ENCODE measurements at regions not wholly inside any gene's neighbourhood (a gene's known extent, or its start where the extent isn't known, plus 50 kb on each side); places are given as distances from the start of the nearest gene placed in this dataset.

DNA sequence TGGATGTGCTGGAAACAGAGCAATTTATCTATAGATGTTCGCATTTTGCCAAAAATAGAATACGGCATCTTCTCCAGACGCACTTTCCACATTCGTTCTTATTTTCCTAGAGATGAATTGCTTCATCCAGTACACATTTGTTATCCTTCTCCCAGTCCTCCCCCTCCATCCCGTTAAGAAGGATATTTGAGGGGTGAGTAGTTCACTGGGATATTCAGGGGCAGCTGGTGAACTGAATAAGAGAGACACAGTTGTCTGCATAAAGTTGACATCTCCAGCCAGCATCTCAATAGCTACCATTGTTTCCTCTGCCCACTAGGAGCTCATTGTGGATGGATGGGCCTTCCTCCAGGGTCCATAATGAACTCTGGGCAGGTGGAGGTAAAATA is 456.8 kb upstream of the NRP1 start:
- H3K9ac ChIP-seq (ENCODE audit: low read length): no peak overlapping the region
- H3K14ac ChIP-seq (ENCODE audit: low read length in 2 of 2): no peak overlapping the region
- H3K27ac ChIP-seq (ENCODE audit: low read length, poor library complexity, severe bottlenecking): no peak overlapping the region
- H2BK12ac ChIP-seq (ENCODE audit: low read length in 2 of 2): no peak overlapping the region
- H2BK120ac ChIP-seq (ENCODE audit: low read depth, low read length): no peak overlapping the region
- no peaks in the 10 kb centered on the region for H3K36me3 ChIP-seq (ENCODE audit: control insufficient read depth in 1 of 2, insufficient read depth in 2 of 2, low read depth in 1 of 2, low read length in 2 of 2)
- H4K91ac ChIP-seq (ENCODE audit: low read length): no peak overlapping the region
- WGBS: 100% methylated on average over 1 of the region's 5 CpGs
- H3K27me3 ChIP-seq (ENCODE audit: control insufficient read depth in 1 of 2, insufficient read depth in 1 of 2, low read length in 2 of 2): no peaks in the 10 kb centered on the region
- no peak overlapping the region for H3K23ac ChIP-seq (ENCODE audit: low read length in 2 of 2)
- H3K4ac ChIP-seq (ENCODE audit: low read depth in 1 of 2, low read length in 2 of 2): no peak overlapping the region
- no peak overlapping the region for H2AK5ac ChIP-seq (ENCODE audit: low read length, severe bottlenecking)
- H4K8ac ChIP-seq (ENCODE audit: low read length): no peak overlapping the region
- H2BK15ac ChIP-seq (ENCODE audit: low read depth, poor library complexity, severe bottlenecking): no peak overlapping the region
- H3K18ac ChIP-seq (ENCODE audit: low read depth in 1 of 2, low read length in 2 of 2): no peak overlapping the region
- H2BK5ac ChIP-seq (ENCODE audit: low read depth, low read length, poor library complexity, severe bottlenecking): no peak overlapping the region
- H2AFZ ChIP-seq (ENCODE audit: low read depth, low read length): no peak overlapping the region
- H3K9me3 ChIP-seq (ENCODE audit: control insufficient read depth, low read length): no peaks in the 10 kb centered on the region
- DNase-seq: no peak
- H3K79me1 ChIP-seq (replicated peaks; ENCODE audit: low read length, poor library complexity, severe bottlenecking): no peaks in the 10 kb centered on the region
- H3K4me2 ChIP-seq (ENCODE audit: low read length, poor library complexity, severe bottlenecking): no peak overlapping the region
- H3K4me3 ChIP-seq (ENCODE audit: insufficient read depth in 1 of 2, low read depth in 1 of 2, low read length in 2 of 2): peak overlapping the region in 1 of 2 experiments; percentile 10
- H3K4me1 ChIP-seq (ENCODE audit: control insufficient read depth, insufficient read depth, low read depth, low read length): peaks cover 2% of the 10 kb centered on the region

DNA sequence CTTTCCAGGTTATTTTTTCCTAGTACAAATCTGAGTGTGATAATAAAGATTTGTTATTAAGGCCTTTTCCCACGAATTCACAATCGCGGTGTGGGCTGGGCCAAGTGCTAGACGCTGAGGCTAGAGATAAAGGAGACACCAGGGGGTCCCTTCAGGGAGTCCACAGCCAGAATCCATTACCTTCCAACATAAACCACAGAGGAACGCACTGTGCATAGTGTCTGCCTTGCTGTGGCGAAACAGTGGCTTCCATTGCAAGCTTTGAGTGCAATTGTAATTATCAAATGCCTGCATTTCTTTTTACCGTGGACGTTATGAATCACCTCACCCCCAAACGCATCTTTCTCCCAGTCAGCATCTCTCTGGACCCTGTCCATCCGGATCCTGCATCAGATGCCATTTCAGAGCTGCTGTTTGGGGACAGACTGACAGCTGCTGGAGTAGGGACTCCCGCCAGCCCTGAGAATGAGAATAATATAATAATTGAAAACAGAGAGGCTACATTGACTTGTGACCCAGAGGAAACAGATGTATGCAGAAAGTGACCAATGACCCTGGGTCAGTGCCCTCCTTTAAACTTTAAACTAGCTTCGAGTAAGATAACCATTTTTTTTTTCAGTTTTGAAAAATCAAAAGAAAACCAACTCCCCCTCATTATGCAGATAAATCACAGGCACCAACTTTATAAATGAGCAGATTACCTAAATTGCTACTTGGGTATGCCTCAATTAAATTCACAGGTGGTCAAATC is 456.2 kb upstream of the NRP1 start:
- Histone ChIP-seq H2BK12ac (ENCODE audit: low read length in 2 of 2) (no peak overlapping the region), H3K36me3 (ENCODE audit: control insufficient read depth in 1 of 2, insufficient read depth in 2 of 2, low read depth in 1 of 2, low read length in 2 of 2) (no peaks in the 10 kb centered on the region), H3K4me1 (ENCODE audit: control insufficient read depth, insufficient read depth, low read depth, low read length) (peaks cover 2% of the 10 kb centered on the region), H2BK120ac (ENCODE audit: low read depth, low read length) (no peak overlapping the region), H3K4ac (ENCODE audit: low read depth in 1 of 2, low read length in 2 of 2) (no peak overlapping the region), H3K27ac (ENCODE audit: low read length, poor library complexity, severe bottlenecking) (no peak overlapping the region), H2AK5ac (ENCODE audit: low read length, severe bottlenecking) (no peak overlapping the region), H4K8ac (ENCODE audit: low read length) (no peak overlapping the region), H3K79me1 (replicated peaks; ENCODE audit: low read length, poor library complexity, severe bottlenecking) (no peaks in the 10 kb centered on the region), H3K18ac (ENCODE audit: low read depth in 1 of 2, low read length in 2 of 2) (no peak overlapping the region), H2BK15ac (ENCODE audit: low read depth, poor library complexity, severe bottlenecking) (no peak overlapping the region), H3K4me2 (ENCODE audit: low read length, poor library complexity, severe bottlenecking) (no peak overlapping the region), H4K91ac (ENCODE audit: low read length) (no peak overlapping the region), H2AFZ (ENCODE audit: low read depth, low read length) (no peak overlapping the region), H3K14ac (ENCODE audit: low read length in 2 of 2) (no peak overlapping the region), H3K27me3 (ENCODE audit: control insufficient read depth in 1 of 2, insufficient read depth in 1 of 2, low read length in 2 of 2) (no peaks in the 10 kb centered on the region), H3K4me3 (ENCODE audit: insufficient read depth in 1 of 2, low read depth in 1 of 2, low read length in 2 of 2) (peak overlapping the region in 1 of 2 experiments; percentile 10), H3K23ac (ENCODE audit: low read length in 2 of 2) (no peak overlapping the region), H3K9ac (ENCODE audit: low read length) (no peak overlapping the region), H3K9me3 (ENCODE audit: control insufficient read depth, low read length) (no peaks in the 10 kb centered on the region), H2BK5ac (ENCODE audit: low read depth, low read length, poor library complexity, severe bottlenecking) (no peak overlapping the region)
- no peak for DNase-seq
- WGBS: 66% methylated on average over 11 of the region's 12 CpGs

DNA sequence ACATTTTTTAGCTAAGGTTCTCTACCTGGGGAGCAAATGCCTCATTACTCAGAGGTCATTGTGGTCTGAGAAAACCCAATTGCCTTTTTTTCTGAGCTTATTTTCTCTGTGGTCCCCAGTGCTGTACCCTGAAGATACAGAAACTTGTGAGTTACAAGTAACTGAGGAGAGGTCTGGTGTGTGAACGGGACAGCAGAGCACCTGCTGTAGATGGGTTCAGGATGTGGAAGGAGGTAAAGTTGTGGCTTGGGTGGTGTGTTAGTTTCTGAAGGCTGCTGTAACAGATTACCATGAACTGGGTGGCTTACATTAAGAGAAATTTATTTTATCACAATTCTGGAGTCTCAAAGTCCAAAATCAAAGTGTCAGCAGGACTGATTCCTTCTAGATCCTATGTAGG is 449.1 kb upstream of the NRP1 start:
- H3K23ac ChIP-seq (ENCODE audit: low read length in 2 of 2): no peak overlapping the region
- 77% methylated on average over 1 of the region's 1 CpG for WGBS
- H3K4ac ChIP-seq (ENCODE audit: low read depth in 1 of 2, low read length in 2 of 2): no peak overlapping the region
- DNase-seq: no peak
- no peak overlapping the region for H4K91ac ChIP-seq (ENCODE audit: low read length)
- H2AFZ ChIP-seq (ENCODE audit: low read depth, low read length): no peak overlapping the region
- H3K4me1 ChIP-seq (ENCODE audit: control insufficient read depth, insufficient read depth, low read depth, low read length): no peaks in the 10 kb centered on the region
- H4K8ac ChIP-seq (ENCODE audit: low read length): no peak overlapping the region
- H3K9ac ChIP-seq (ENCODE audit: low read length): no peak overlapping the region
- H2BK15ac ChIP-seq (ENCODE audit: low read depth, poor library complexity, severe bottlenecking): no peak overlapping the region
- no peak overlapping the region for H3K4me3 ChIP-seq (ENCODE audit: insufficient read depth in 1 of 2, low read depth in 1 of 2, low read length in 2 of 2)
- H3K14ac ChIP-seq (ENCODE audit: low read length in 2 of 2): no peak overlapping the region
- peaks cover 0 to 3% of the 10 kb centered on the region in 2 experiments for H3K27me3 ChIP-seq (ENCODE audit: control insufficient read depth in 1 of 2, insufficient read depth in 1 of 2, low read length in 2 of 2)
- no peaks in the 10 kb centered on the region for H3K9me3 ChIP-seq (ENCODE audit: control insufficient read depth, low read length)
- H3K18ac ChIP-seq (ENCODE audit: low read depth in 1 of 2, low read length in 2 of 2): no peak overlapping the region
- H2BK5ac ChIP-seq (ENCODE audit: low read depth, low read length, poor library complexity, severe bottlenecking): no peak overlapping the region
- no peak overlapping the region for H2BK12ac ChIP-seq (ENCODE audit: low read length in 2 of 2)
- no peaks in the 10 kb centered on the region for H3K36me3 ChIP-seq (ENCODE audit: control insufficient read depth in 1 of 2, insufficient read depth in 2 of 2, low read depth in 1 of 2, low read length in 2 of 2)
- no peak overlapping the region for H2BK120ac ChIP-seq (ENCODE audit: low read depth, low read length)
- no peak overlapping the region for H3K27ac ChIP-seq (ENCODE audit: low read length, poor library complexity, severe bottlenecking)
- no peak overlapping the region for H2AK5ac ChIP-seq (ENCODE audit: low read length, severe bottlenecking)
- no peak overlapping the region for H3K4me2 ChIP-seq (ENCODE audit: low read length, poor library complexity, severe bottlenecking)
- H3K79me1 ChIP-seq (replicated peaks; ENCODE audit: low read length, poor library complexity, severe bottlenecking): no peaks in the 10 kb centered on the region

DNA sequence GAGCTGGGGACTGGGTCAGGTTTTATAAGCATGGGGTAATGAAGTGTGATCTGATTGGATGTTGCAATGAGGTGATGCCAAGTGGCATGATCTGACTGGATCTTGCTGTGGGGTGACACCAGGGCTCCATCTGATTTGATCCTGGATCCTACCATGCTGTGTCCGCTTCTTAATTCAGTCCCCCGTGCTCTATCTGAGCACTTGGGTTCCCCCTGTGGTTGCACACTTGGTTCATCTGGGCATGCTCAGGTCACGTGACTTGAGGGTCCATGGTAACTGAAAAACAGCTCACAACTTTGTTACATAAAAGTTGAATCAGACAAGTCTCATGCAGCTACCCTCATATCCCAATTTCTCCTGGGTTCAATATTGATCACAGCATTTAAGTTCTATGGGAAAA is 448.6 kb upstream of the NRP1 start:
- Histone ChIP-seq H3K27me3 (ENCODE audit: control insufficient read depth in 1 of 2, insufficient read depth in 1 of 2, low read length in 2 of 2) (peaks cover 0 to 3% of the 10 kb centered on the region in 2 experiments), H3K79me1 (replicated peaks; ENCODE audit: low read length, poor library complexity, severe bottlenecking) (no peaks in the 10 kb centered on the region), H3K23ac (ENCODE audit: low read length in 2 of 2) (no peak overlapping the region), H4K91ac (ENCODE audit: low read length) (no peak overlapping the region), H2AFZ (ENCODE audit: low read depth, low read length) (no peak overlapping the region), H2BK5ac (ENCODE audit: low read depth, low read length, poor library complexity, severe bottlenecking) (no peak overlapping the region), H3K4me1 (ENCODE audit: control insufficient read depth, insufficient read depth, low read depth, low read length) (no peaks in the 10 kb centered on the region), H3K36me3 (ENCODE audit: control insufficient read depth in 1 of 2, insufficient read depth in 2 of 2, low read depth in 1 of 2, low read length in 2 of 2) (no peaks in the 10 kb centered on the region), H3K4me3 (ENCODE audit: insufficient read depth in 1 of 2, low read depth in 1 of 2, low read length in 2 of 2) (no peak overlapping the region), H3K18ac (ENCODE audit: low read depth in 1 of 2, low read length in 2 of 2) (no peak overlapping the region), H4K8ac (ENCODE audit: low read length) (no peak overlapping the region), H2BK120ac (ENCODE audit: low read depth, low read length) (no peak overlapping the region), H3K14ac (ENCODE audit: low read length in 2 of 2) (no peak overlapping the region), H2BK12ac (ENCODE audit: low read length in 2 of 2) (no peak overlapping the region), H3K9me3 (ENCODE audit: control insufficient read depth, low read length) (no peaks in the 10 kb centered on the region), H2BK15ac (ENCODE audit: low read depth, poor library complexity, severe bottlenecking) (no peak overlapping the region), H3K9ac (ENCODE audit: low read length) (no peak overlapping the region), H3K27ac (ENCODE audit: low read length, poor library complexity, severe bottlenecking) (no peak overlapping the region), H3K4me2 (ENCODE audit: low read length, poor library complexity, severe bottlenecking) (no peak overlapping the region), H3K4ac (ENCODE audit: low read depth in 1 of 2, low read length in 2 of 2) (no peak overlapping the region), H2AK5ac (ENCODE audit: low read length, severe bottlenecking) (no peak overlapping the region)
- no peak for DNase-seq
- 96% methylated on average over 3 of the region's 3 CpGs for WGBS

All from mesenchymal stem cell (in vitro differentiated cells and primary cell).